K562 (cell line): ENCODE measurements at regions not wholly inside any gene's neighbourhood (a gene's known extent, or its start where the extent isn't known, plus 50 kb on each side); places are given as distances from the start of the nearest gene placed in this dataset.

Source experiments
- ETV6 ChIP-seq, 3 experiments: fragments of 150-350 bp in 1 of 3; sonication (generic) in 1 of 3; formaldehyde crosslinking in 1 of 3; IDR thresholded peaks; 2 replicates each; pipeline versions ENCODE4 v1.6.1 to v1.8.0; 2014 to 2022; ENCODE audit warnings: borderline replicate concordance in 2 of 3, low read depth in 2 of 3, antibody characterized with exemption in 1 of 3, low read length in 1 of 3, mild to moderate bottlenecking in 1 of 3, missing genetic modification reagents in 1 of 3
- JUN ChIP-seq, 2 experiments: sonication (generic) in 1 of 2; formaldehyde crosslinking in 1 of 2; IDR thresholded peaks; 2 replicates each; pipeline versions ENCODE4 v1.6.1 to v1.8.0; 2012 to 2022; ENCODE audit warnings: borderline replicate concordance in 2 of 2, mild to moderate bottlenecking in 2 of 2, improper control_type of control experiment in 1 of 2, low read depth in 1 of 2, low read length in 1 of 2, missing genetic modification reagents in 1 of 2
- KLF1 ChIP-seq: fragments of 450-650 bp; IDR thresholded peaks from 2 replicates; pipeline ENCODE4 v1.6.1; 2016; ENCODE audit warnings: missing genetic modification characterization, missing compliant biosample characterization
- MGA ChIP-seq: fragments of 450-650 bp; IDR thresholded peaks from 2 replicates; pipeline ENCODE4 v1.6.1; 2016; ENCODE audit warnings: mild to moderate bottlenecking, moderate library complexity
- STAT5A ChIP-seq: IDR thresholded peaks from 2 replicates; pipeline ENCODE4 v1.6.1; 2012; ENCODE audit warnings: low read length, inconsistent platforms, borderline replicate concordance
- TSC22D4 ChIP-seq: fragments of 450-650 bp; IDR thresholded peaks from 2 replicates; pipeline ENCODE4 v1.6.1; 2016; ENCODE audit warnings: missing genetic modification characterization, missing biosample characterization, control low read depth

- no peak for TF ChIP-seq MGA
- no peak for TF ChIP-seq TSC22D4 (tag)
- no peak for TF ChIP-seq JUN (IDR thresholded peaks at IDR 0.05; ENCODE audit: borderline replicate concordance, low read depth, low read length)
- TF ChIP-seq JUN (CRISPR knock-in tag; IDR thresholded peaks at IDR 0.05; ENCODE audit: borderline replicate concordance): no peak
- no peak for TF ChIP-seq ETV6 (IDR thresholded peaks at IDR 0.05; ENCODE audit: borderline replicate concordance in 1 of 2, low read depth in 2 of 2, low read length in 1 of 2)
- TF ChIP-seq ETV6 (CRISPR knock-in tag; IDR thresholded peaks at IDR 0.05; ENCODE audit: borderline replicate concordance): no peak
- TF ChIP-seq KLF1: no peak
- no peak for TF ChIP-seq STAT5A
- TF ChIP-seq, all 486 proteins: peak for 0
These were observed 791.0 kb downstream of the TBC1D22A start (continued) for GRCh38 chr22:47553436-47553835.
